Panc1 (cell line): ENCODE measurements at regions not wholly inside any gene's neighbourhood (a gene's known extent, or its start where the extent isn't known, plus 50 kb on each side); places are given as distances from the start of the nearest gene placed in this dataset.

ENCODE experiments used
- CTCF ChIP-seq: fragments of 450-650 bp; IDR thresholded peaks from 2 replicates; pipeline ENCODE4 v1.5.1; 2017; ENCODE audit warnings: mild to moderate bottlenecking
- REST ChIP-seq, 2 experiments: IDR thresholded peaks; 2 replicates each; pipeline ENCODE4 v1.6.1; 2011 to 2012; ENCODE audit warnings: low read depth in 2 of 2, control low read depth in 1 of 2, low read length in 1 of 2, mild to moderate bottlenecking in 1 of 2, moderate library complexity in 1 of 2; ENCODE audit not compliant: insufficient read depth in 1 of 2

GRCh38 chr11:11143849-11144248 lies 209.2 kb downstream of the CSNK2A3 start:
- TF ChIP-seq CTCF (no peak), REST (IDR thresholded peaks at IDR 0.05; ENCODE audit: insufficient read depth in 1 of 2, low read depth in 2 of 2, low read length in 1 of 2) (no peak)
